ENCODE measurements at regions not wholly inside any gene's neighbourhood (a gene's known extent, or its start where the extent isn't known, plus 50 kb on each side); places are given as distances from the start of the nearest gene placed in this dataset.

DNA sequence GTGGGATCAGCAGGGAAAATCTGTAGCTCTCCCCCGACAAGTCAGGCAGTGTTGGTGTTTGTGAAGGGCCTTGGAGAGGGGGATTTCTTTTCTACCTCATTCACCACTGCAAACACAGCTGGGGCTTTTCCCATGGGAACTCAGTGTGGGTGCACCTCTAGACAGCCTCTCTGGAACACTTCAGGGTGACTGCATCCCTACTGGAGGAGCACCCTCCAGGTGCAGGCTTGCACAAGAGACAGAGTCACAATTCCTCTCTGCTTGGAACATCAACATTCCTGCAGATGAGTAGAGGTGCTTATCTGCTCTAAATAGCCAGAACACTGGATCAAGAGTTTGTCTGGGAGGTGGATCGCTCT, 72.7 kb upstream of the AKAP13 start:
- DNase-seq (ENCODE audit: low read depth), result no peak

- no peak for DNase-seq (ENCODE audit: low read depth)
Observed at GRCh38 chr15:85311647-85312046, 68.8 kb upstream of the AKAP13 start.

DNA sequence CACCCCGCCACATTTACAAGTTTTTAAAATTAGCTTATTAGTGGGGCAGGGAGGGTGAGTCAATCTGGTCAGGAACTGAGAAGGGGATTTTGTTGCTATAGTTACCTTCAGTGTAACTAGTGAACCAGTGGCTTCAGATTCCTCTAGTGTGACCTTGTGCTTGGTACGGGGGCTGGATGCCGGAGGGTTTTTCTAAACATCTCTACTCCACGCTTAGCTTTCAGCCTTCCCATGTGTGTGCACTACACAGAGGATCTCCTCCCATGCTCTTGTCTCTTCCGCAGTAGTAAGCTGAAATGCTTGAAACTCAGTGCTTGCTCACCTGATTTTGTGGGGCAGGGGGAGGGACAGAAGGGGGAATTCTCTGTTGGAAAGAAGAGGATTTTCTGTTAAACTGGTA, 67.9 kb upstream of the AKAP13 start:
- no peak for DNase-seq (ENCODE audit: low read depth)

GRCh38 chr15:85312929-85313331, 67.5 kb upstream of the AKAP13 start:
- no peak for DNase-seq (ENCODE audit: low read depth)

DNA sequence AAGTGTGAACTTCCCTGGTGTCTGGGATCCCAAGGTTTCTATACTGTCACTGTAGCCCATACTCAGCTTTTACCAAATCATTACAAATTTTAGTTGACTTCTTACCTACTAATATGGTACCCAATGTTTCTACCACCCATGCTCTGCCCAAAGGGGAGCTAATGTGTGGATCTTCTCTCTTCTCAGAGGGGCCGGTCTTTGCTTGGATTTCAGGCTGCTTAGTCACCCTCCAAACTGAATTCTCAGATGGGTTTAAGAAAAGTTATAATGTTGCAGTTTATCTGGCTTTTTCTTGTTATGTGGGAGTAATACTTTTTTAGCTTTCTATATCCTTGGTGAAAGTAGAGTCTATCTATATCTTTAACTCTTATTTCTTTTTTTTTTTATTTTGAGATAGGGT, 67.1 kb upstream of the AKAP13 start:
- DNase-seq (ENCODE audit: low read depth), result no peak

- no peak for DNase-seq (ENCODE audit: low read depth)
Observed at GRCh38 chr15:85314146-85314545, 66.3 kb upstream of the AKAP13 start.

DNA sequence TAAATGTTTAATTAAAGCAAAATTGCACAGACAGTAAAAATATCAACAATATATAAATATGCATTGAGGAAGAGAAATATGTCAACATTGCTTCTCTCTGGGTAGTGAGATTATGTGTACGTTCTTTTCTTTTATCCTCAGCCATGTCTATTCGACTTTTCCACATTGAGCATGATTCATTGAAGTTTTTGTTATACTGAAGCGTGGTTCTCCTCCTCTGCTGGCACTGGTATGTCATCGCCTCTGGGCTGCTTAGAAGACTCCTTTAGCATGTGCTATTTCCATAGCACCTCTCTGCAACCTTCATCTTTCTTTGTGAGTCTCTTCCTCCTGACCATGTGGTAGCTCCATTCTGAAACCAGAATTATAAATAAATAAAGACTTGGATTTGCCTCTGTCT, 65.8 kb upstream of the AKAP13 start:
- DNase-seq (ENCODE audit: low read depth), result no peak

- DNase-seq (ENCODE audit: low read depth), result no peak
Observed at GRCh38 chr15:85316244-85316934, 64.0 kb upstream of the AKAP13 start.

- DNase-seq (ENCODE audit: low read depth), result no peak
Observed at GRCh38 chr15:85318048-85318731, 62.2 kb upstream of the AKAP13 start.

DNA sequence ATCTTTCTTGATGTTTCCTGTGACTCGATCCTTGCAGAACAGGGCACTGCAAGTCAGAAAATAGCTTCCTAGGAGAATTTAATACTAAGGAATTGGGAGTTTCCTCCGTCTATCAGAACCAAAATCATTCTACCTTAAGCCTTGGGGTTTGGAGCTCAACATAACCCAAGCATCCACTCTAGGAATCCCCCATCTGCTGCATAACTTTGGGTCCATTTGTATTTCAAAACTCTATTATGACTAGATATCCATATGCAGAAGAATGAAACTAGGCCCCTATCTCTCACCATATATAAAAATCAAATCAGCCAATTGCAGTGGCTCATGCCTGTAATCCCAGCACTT, 61.7 kb upstream of the AKAP13 start:
- DNase-seq (ENCODE audit: low read depth), result no peak

- no peak for DNase-seq (ENCODE audit: low read depth)
Observed at GRCh38 chr15:85324202-85324601, 56.2 kb upstream of the AKAP13 start.

DNA sequence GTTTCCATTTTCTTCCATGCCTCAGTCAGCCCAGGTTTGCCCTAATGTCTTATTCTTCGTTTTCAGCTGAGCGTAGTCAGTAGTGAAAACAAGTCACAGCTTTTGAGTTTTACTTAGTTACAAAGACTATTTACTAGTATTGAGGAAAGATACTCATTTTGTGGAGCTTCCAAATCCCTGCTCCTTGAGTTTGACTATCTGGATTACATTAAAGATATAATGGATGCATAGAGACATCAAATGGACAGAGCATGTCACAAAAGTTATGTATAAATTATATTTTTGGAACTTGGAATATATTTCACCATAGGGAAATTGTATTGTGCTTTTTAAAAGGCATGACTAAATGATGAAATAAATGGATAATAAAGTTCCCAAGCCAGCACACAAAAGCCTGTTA, 54.6 kb upstream of the AKAP13 start:
- no peak for DNase-seq (ENCODE audit: low read depth)

GRCh38 chr15:85326291-85326690, 54.1 kb upstream of the AKAP13 start:
- DNase-seq (ENCODE audit: low read depth), result no peak

- no peak for DNase-seq (ENCODE audit: low read depth)
Observed at GRCh38 chr15:85327820-85328219, 52.6 kb upstream of the AKAP13 start.

DNA sequence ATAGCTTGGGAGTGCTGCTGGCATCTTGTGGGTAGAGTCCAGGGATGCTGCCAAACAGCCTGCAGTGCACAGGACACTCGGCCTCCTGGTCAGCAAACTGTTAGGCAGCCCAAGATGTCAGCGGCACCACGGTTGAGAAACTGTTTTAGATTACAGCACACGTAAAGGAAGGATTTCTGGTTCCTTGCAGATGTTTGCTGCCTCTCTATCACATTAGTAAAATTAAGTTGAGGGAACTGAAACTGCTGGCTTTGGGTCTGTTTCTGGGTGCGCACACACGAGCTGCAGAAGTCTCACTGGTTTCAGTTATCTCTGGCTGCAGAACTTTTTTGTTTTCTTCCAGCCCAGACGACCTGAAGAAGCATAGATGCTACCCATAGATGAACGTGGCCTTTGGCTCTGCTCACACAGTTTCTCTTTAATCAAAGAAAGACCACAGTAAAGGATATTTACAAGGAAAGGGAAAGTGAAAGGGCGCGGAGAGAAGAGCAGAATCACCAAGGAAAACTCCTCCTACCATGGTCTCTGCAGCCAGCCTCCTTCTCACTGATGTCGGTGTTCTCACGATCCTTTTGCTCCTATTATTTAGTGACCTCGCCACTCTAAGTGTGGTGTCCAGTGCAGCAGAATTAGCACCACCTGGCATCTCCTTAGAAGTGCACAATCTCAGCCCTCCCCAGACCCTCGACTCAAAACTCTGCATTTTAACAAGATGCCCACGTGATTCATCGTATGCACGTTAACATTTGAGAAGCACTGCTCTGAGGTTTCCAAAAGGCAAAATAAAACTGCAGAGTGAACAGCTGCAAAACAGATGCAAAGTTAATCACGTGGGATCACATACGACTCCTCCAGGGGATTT, 50.6 kb upstream of the AKAP13 start:
- DNase-seq (ENCODE audit: low read depth), result no peak
